ENCODE measurements at regions not wholly inside any gene's neighbourhood (a gene's known extent, or its start where the extent isn't known, plus 50 kb on each side); places are given as distances from the start of the nearest gene placed in this dataset.

GRCh38 chr12:83575326-83575725 is 888.6 kb downstream of the TMTC2 start:
- TF ChIP-seq CTCF (IDR thresholded peaks at IDR 0.05) = no peak
- TF ChIP-seq EZH2phosphoT487 (IDR thresholded peaks at IDR 0.05) = no peak

All from neural progenitor cell (in vitro differentiated cells).